IMR-90 (cell line): ENCODE measurements at regions not wholly inside any gene's neighbourhood (a gene's known extent, or its start where the extent isn't known, plus 50 kb on each side); places are given as distances from the start of the nearest gene placed in this dataset.

Source experiments
- ATAC-seq: fragments of 200-7000 bp; cut with Tn5 transposase; 2 replicates; pipeline ENCODE4 v1.9.1; 2020; ENCODE audit warnings: low read depth, mild to moderate bottlenecking, moderate library complexity
- BruUV-seq: library from RNA; stranded (reverse); fragments of 400-500 nt; replicated peaks from 2 replicates; lab custom pipeline; 2021; lab: Mats Ljungman, UMichigan
- CTCF ChIA-PET: fragments of 300-600 bp; formaldehyde crosslinking; extraction: SDS; loops from one replicate; lab custom pipeline; 2021; ENCODE audit warnings: antibody characterized with exemption; lab: Yijun Ruan, JAX
- POLR2A ChIA-PET: fragments of 300-600 bp; sonication (Branson Sonifier 250); formaldehyde crosslinking; loops from one replicate; lab custom pipeline; 2022; ENCODE audit warnings: antibody characterized with exemption; ENCODE audit not compliant: unreplicated experiment; lab: Charles Lee
- DNase-seq: peaks from one replicate; pipeline ENCODE4 v3.0.0; 2013
- H2AFZ ChIP-seq: replicated peaks from 2 replicates; pipeline ENCODE3; 2013; ENCODE audit warnings: low read length, mild to moderate bottlenecking; ENCODE audit not compliant: poor library complexity
- H2AK5ac ChIP-seq: 2 replicates; pipeline ENCODE4 v1.6.1; 2013; ENCODE audit warnings: low read depth, low read length, inconsistent platforms
- H2AK9ac ChIP-seq: replicated peaks from 2 replicates; pipeline ENCODE3; 2013; ENCODE audit warnings: mild to moderate bottlenecking, low read depth, low read length, moderate library complexity; ENCODE audit not compliant: poor library complexity
- H2BK120ac ChIP-seq: 2 replicates; pipeline ENCODE4 v1.6.1; 2013; ENCODE audit warnings: low read depth, low read length, inconsistent platforms
- H2BK15ac ChIP-seq: 3 replicates; pipeline ENCODE4 v1.6.1; 2013; ENCODE audit warnings: low read depth, low read length, inconsistent platforms
- H2BK20ac ChIP-seq: 2 replicates; pipeline ENCODE4 v1.6.1; 2013; ENCODE audit warnings: low read depth, mild to moderate bottlenecking, inconsistent platforms, low read length, moderate library complexity
- H2BK5ac ChIP-seq: 2 replicates; pipeline ENCODE4 v1.6.1; 2013; ENCODE audit warnings: mild to moderate bottlenecking, low read depth, low read length, inconsistent platforms; ENCODE audit not compliant: poor library complexity, severe bottlenecking
- H3K14ac ChIP-seq: replicated peaks from 2 replicates; pipeline ENCODE4 v1.6.1; 2013; ENCODE audit warnings: low read depth, low read length, inconsistent platforms
- H3K18ac ChIP-seq: 2 replicates; pipeline ENCODE4 v1.6.1; 2013; ENCODE audit warnings: low read depth, low read length, control low read depth
- H3K23ac ChIP-seq: 2 replicates; pipeline ENCODE4 v1.6.1; 2013; ENCODE audit warnings: low read depth, low read length, inconsistent platforms
- H3K27ac ChIP-seq: 2 replicates; pipeline ENCODE4 v1.5.1; 2013; ENCODE audit warnings: mild to moderate bottlenecking, control low read depth, low read length; ENCODE audit not compliant: insufficient read depth
- H3K27me3 ChIP-seq: 2 replicates; pipeline ENCODE4 v1.6.1; 2013; ENCODE audit warnings: low read length; ENCODE audit not compliant: control insufficient read depth, insufficient read depth
- H3K36me3 ChIP-seq: 2 replicates; pipeline ENCODE4 v1.6.1; 2013; ENCODE audit warnings: low read length, mixed read lengths; ENCODE audit not compliant: control insufficient read depth, insufficient read depth
- H3K4ac ChIP-seq: 2 replicates; pipeline ENCODE4 v1.6.1; 2013; ENCODE audit warnings: low read depth, low read length, inconsistent platforms
- H3K4me1 ChIP-seq: 2 replicates; pipeline ENCODE4 v1.6.1; 2013; ENCODE audit warnings: low read length, mixed read lengths; ENCODE audit not compliant: control insufficient read depth, insufficient read depth
- H3K4me2 ChIP-seq: 2 replicates; pipeline ENCODE4 v1.6.1; 2013; ENCODE audit warnings: low read depth, mild to moderate bottlenecking, control low read depth, low read length, moderate library complexity
- H3K4me3 ChIP-seq: 2 replicates; pipeline ENCODE4 v1.5.1; 2013; ENCODE audit warnings: low read depth, mild to moderate bottlenecking, control low read depth, low read length, moderate library complexity; ENCODE audit not compliant: insufficient read depth
- H3K56ac ChIP-seq: 2 replicates; pipeline ENCODE4 v1.6.1; 2013; ENCODE audit warnings: low read length, inconsistent platforms; ENCODE audit not compliant: insufficient read depth; ENCODE audit errors: extremely low read depth
- H3K79me1 ChIP-seq, 2 experiments: 2 replicates each; pipeline ENCODE4 v1.6.1; 2013; ENCODE audit warnings: low read length in 2 of 2, inconsistent platforms in 1 of 2, low read depth in 1 of 2
- H3K9ac ChIP-seq: 2 replicates; pipeline ENCODE4 v1.6.1; 2013; ENCODE audit warnings: low read depth, low read length, control low read depth
- H3K9me1 ChIP-seq: 2 replicates; pipeline ENCODE4 v1.6.1; 2013; ENCODE audit warnings: low read length, inconsistent platforms; ENCODE audit not compliant: insufficient read depth
- H3K9me3 ChIP-seq: 2 replicates; pipeline ENCODE4 v1.6.1; 2013; ENCODE audit warnings: low read length; ENCODE audit not compliant: control insufficient read depth, insufficient read depth
- H4K20me1 ChIP-seq: 2 replicates; pipeline ENCODE4 v1.6.1; 2013; ENCODE audit warnings: low read length, inconsistent platforms; ENCODE audit not compliant: insufficient read depth
- H4K5ac ChIP-seq: 2 replicates; pipeline ENCODE4 v1.6.1; 2013; ENCODE audit warnings: mild to moderate bottlenecking, low read depth, low read length, control low read depth
- H4K8ac ChIP-seq, 2 experiments: 2 replicates each; pipeline ENCODE4 v1.6.1; 2013; ENCODE audit warnings: low read depth in 2 of 2, low read length in 2 of 2, control low read depth in 1 of 2, inconsistent platforms in 1 of 2
- H4K91ac ChIP-seq: 2 replicates; pipeline ENCODE4 v1.6.1; 2013; ENCODE audit warnings: low read depth, low read length, inconsistent platforms; ENCODE audit not compliant: insufficient read depth
- BHLHE40 ChIP-seq: fragments of 150-350 bp; IDR thresholded peaks from 2 replicates; pipeline ENCODE4 v1.6.1; 2016; ENCODE audit warnings: mild to moderate bottlenecking, low read depth, low read length
- CEBPB ChIP-seq: IDR thresholded peaks from 2 replicates; pipeline ENCODE4 v1.6.1; 2012; ENCODE audit warnings: low read depth, low read length, improper control_type of control experiment
- CHD1 ChIP-seq: IDR thresholded peaks from 2 replicates; pipeline ENCODE4 v1.6.1; 2012; ENCODE audit warnings: low read depth, low read length, improper control_type of control experiment
- FOS ChIP-seq: fragments of 150-350 bp; IDR thresholded peaks from 2 replicates; pipeline ENCODE4 v1.6.1; 2016; ENCODE audit warnings: low read depth, low read length
- MAFK ChIP-seq: IDR thresholded peaks from 2 replicates; pipeline ENCODE4 v1.6.1; 2012; ENCODE audit warnings: low read depth, low read length, improper control_type of control experiment
- MAZ ChIP-seq: IDR thresholded peaks from 2 replicates; pipeline ENCODE4 v1.6.1; 2012; ENCODE audit warnings: low read depth, mild to moderate bottlenecking, low read length, improper control_type of control experiment, moderate library complexity, borderline replicate concordance
- MXI1 ChIP-seq: IDR thresholded peaks from 2 replicates; pipeline ENCODE4 v1.6.1; 2012; ENCODE audit warnings: low read depth, mild to moderate bottlenecking, low read length, moderate library complexity, borderline replicate concordance
- NFE2L2 ChIP-seq: fragments of 150-350 bp; IDR thresholded peaks from 2 replicates; pipeline ENCODE4 v1.6.1; 2016; ENCODE audit warnings: low read depth, mild to moderate bottlenecking, low read length
- POLR2A ChIP-seq: IDR thresholded peaks from 2 replicates; pipeline ENCODE4 v1.6.1; 2012; ENCODE audit warnings: mild to moderate bottlenecking, low read depth, low read length
- RAD21 ChIP-seq: IDR thresholded peaks from 2 replicates; pipeline ENCODE4 v1.6.1; 2012; ENCODE audit warnings: low read length, improper control_type of control experiment
- RCOR1 ChIP-seq: IDR thresholded peaks from 2 replicates; pipeline ENCODE4 v1.6.1; 2012; ENCODE audit warnings: mild to moderate bottlenecking, low read length, improper control_type of control experiment; ENCODE audit not compliant: insufficient replicate concordance
- RFX5 ChIP-seq: IDR thresholded peaks from 2 replicates; pipeline ENCODE4 v1.8.0; 2012; ENCODE audit warnings: low read depth, mild to moderate bottlenecking, low read length, moderate library complexity
- WGBS, 2 experiments: methylation state at CpG; one replicate each; pipeline versions ENCODE4 v1.1.5 to v1.1.7; 2013; ENCODE audit warnings: missing lambda C conversion rate in 2 of 2; ENCODE audit not compliant: insufficient read length in 1 of 2; ENCODE audit errors: extremely low coverage in 2 of 2; 5-methylcytosine and 5-hydroxymethylcytosine counted together
- dilution Hi-C: fragments of 300-500 bp; cut with HindIII; formaldehyde crosslinking; loops from one replicate; pipeline ENCODE4 v1.14.3; 2018; ENCODE audit warnings: low sequenced_read_pairs; ENCODE audit not compliant: unreplicated experiment
- in situ Hi-C: fragments of 300-500 bp; cut with MboI; formaldehyde crosslinking; loops from 3 replicates; pipeline ENCODE4 v1.14.3; 2019; ENCODE audit warnings: low sequenced_read_pairs, inconsistent platforms, mixed read lengths
- intact Hi-C: fragments of 100-400 bp; cut with micrococcal nuclease; formaldehyde crosslinking; loops from 2 replicates; pipeline ENCODE4 v1.10.0; 2022
- TF ChIP-seq, protein P1 (sequence below): conservative IDR thresholded peaks from 2 replicates; pipeline ENCODE4 v1.5.1; 2012; ENCODE audit warnings: mild to moderate bottlenecking, low read depth, low read length, improper control_type of control experiment
- TF ChIP-seq, protein P2 (sequence below): fragments of 150-350 bp; IDR thresholded peaks from 2 replicates; pipeline ENCODE4 v1.6.1; 2016; ENCODE audit warnings: low read depth, mild to moderate bottlenecking, low read length, moderate library complexity, borderline replicate concordance

DNA sequence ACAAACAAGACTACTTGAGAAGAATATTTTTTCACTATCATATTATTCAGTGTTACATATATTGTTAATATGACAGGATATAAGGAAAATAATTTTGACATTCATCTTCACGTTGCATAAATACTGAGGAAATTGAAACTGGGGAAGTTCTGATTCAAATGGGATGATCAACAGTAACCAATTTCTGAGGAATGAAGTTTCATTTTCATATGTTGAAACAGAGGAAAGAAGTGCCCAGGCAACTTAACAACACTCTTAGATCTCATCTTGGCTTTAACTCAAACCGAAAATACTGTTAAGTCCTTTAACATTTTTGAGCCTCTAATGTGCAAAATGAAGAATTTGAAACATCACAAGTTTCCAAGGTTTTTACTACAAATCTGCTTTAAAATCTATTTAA is 612.2 kb upstream of the VRK2 start:
- TF ChIP-seq MXI1 (no peak), MAFK (no peak), RAD21 (no peak), POLR2A (no peak), BHLHE40 (no peak), FOS (no peak), MAZ (no peak), NFE2L2 (no peak), RFX5 (no peak), CEBPB (no peak), RCOR1 (no peak), CHD1 (no peak)
- TF ChIP-seq, protein P1, sequence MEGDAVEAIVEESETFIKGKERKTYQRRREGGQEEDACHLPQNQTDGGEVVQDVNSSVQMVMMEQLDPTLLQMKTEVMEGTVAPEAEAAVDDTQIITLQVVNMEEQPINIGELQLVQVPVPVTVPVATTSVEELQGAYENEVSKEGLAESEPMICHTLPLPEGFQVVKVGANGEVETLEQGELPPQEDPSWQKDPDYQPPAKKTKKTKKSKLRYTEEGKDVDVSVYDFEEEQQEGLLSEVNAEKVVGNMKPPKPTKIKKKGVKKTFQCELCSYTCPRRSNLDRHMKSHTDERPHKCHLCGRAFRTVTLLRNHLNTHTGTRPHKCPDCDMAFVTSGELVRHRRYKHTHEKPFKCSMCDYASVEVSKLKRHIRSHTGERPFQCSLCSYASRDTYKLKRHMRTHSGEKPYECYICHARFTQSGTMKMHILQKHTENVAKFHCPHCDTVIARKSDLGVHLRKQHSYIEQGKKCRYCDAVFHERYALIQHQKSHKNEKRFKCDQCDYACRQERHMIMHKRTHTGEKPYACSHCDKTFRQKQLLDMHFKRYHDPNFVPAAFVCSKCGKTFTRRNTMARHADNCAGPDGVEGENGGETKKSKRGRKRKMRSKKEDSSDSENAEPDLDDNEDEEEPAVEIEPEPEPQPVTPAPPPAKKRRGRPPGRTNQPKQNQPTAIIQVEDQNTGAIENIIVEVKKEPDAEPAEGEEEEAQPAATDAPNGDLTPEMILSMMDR, result no peak
- TF ChIP-seq, protein P2, sequence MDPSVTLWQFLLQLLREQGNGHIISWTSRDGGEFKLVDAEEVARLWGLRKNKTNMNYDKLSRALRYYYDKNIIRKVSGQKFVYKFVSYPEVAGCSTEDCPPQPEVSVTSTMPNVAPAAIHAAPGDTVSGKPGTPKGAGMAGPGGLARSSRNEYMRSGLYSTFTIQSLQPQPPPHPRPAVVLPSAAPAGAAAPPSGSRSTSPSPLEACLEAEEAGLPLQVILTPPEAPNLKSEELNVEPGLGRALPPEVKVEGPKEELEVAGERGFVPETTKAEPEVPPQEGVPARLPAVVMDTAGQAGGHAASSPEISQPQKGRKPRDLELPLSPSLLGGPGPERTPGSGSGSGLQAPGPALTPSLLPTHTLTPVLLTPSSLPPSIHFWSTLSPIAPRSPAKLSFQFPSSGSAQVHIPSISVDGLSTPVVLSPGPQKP, result no peak
- Histone ChIP-seq H2BK20ac (no peak overlapping the region), H3K9me1 (no peaks in the 10 kb centered on the region), H2AK5ac (no peak overlapping the region), H3K27me3 (no peaks in the 10 kb centered on the region), H3K4me1 (no peaks in the 10 kb centered on the region), H3K23ac (no peak overlapping the region), H3K9me3 (no peaks in the 10 kb centered on the region), H3K18ac (no peak overlapping the region), H3K9ac (no peak overlapping the region), H3K4me3 (no peak overlapping the region), H2AFZ (no peak overlapping the region), H3K36me3 (no peaks in the 10 kb centered on the region), H4K5ac (no peak overlapping the region), H4K91ac (no peak overlapping the region), H2BK120ac (no peak overlapping the region), H3K56ac (no peak overlapping the region), H4K8ac (no peak overlapping the region), H3K79me1 (no peaks in the 10 kb centered on the region), H3K4me2 (no peak overlapping the region), H2BK5ac (no peak overlapping the region), H2AK9ac (no peak overlapping the region), H3K4ac (no peak overlapping the region), H3K27ac (no peak overlapping the region), H2BK15ac (no peak overlapping the region), H4K20me1 (no peaks in the 10 kb centered on the region), H3K14ac (no peak overlapping the region)
- WGBS, 2 experiments, result 29% methylated on average over 1 of the region's 2 CpGs; no CpG with 5 or more reads in 1 of the 2 experiments
- ATAC-seq (no peak), DNase-seq (no peak)
- in situ Hi-C loops, result no loop called here
- CTCF ChIA-PET, result no interaction called here
- intact Hi-C loops, result no loop called here
- POLR2A ChIA-PET, result no interaction called here
- dilution Hi-C loops, result no loop called here
- BruUV-seq, result no TSS peak
